Fibroblast of lung (primary cell): ENCODE measurements at regions not wholly inside any gene's neighbourhood (a gene's known extent, or its start where the extent isn't known, plus 50 kb on each side); places are given as distances from the start of the nearest gene placed in this dataset.

Experiments
- EZH2 ChIP-seq: IDR thresholded peaks from 2 replicates; pipeline ENCODE4 v1.5.1; 2012; ENCODE audit warnings: low read length, control low read depth, mild to moderate bottlenecking; ENCODE audit errors: missing control alignments
- TF ChIP-seq, protein P1 (sequence below), 2 donors: IDR thresholded peaks in 1 of 2; conservative IDR thresholded peaks in 1 of 2; 1 replicate in 1 of 2; 2 replicates in 1 of 2; pipeline ENCODE4 v1.5.1; 2011 to 2012; ENCODE audit warnings: low read length in 2 of 2, control low read depth in 1 of 2, inconsistent platforms in 1 of 2, low read depth in 1 of 2, mild to moderate bottlenecking in 1 of 2

DNA sequence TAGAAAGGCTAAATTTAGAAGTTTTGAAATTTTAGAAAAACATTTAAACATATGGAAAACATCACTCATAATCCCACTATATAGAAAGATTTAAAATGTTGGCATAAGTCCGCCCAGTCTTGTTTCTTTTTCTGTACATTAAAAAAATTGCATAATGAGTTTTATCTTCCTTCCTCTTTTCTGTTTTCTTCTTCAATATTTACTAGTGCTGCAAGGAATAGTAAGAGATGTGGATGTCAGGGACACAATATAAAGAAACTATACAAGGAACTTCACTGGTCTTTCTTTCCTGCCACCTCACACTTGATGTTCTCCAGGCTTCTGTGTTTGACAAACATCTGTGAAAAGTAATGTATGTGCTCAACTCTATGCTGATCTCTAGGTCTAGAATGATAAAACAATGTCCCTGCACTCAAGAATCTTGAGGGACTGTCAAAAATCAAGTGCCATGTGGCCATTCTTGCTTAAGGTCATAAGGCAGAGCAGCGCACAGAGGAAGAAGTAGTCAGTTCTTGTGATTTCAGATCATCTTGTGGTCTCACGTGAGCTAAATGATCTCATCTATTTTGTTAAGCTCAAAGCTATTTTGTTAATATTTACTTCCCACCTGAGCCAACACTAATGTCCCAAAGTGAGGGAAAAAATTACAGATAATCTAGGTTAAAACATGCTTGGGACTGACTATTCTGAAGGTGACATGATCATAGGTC, 186.9 kb upstream of the OBI1 start:
- TF ChIP-seq, protein P1, sequence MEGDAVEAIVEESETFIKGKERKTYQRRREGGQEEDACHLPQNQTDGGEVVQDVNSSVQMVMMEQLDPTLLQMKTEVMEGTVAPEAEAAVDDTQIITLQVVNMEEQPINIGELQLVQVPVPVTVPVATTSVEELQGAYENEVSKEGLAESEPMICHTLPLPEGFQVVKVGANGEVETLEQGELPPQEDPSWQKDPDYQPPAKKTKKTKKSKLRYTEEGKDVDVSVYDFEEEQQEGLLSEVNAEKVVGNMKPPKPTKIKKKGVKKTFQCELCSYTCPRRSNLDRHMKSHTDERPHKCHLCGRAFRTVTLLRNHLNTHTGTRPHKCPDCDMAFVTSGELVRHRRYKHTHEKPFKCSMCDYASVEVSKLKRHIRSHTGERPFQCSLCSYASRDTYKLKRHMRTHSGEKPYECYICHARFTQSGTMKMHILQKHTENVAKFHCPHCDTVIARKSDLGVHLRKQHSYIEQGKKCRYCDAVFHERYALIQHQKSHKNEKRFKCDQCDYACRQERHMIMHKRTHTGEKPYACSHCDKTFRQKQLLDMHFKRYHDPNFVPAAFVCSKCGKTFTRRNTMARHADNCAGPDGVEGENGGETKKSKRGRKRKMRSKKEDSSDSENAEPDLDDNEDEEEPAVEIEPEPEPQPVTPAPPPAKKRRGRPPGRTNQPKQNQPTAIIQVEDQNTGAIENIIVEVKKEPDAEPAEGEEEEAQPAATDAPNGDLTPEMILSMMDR (conservative IDR thresholded peaks at IDR 0.05 in 1 of 2, IDR thresholded peaks at IDR 0.05 in 1 of 2; ENCODE audit: low read depth in 1 of 2, low read length in 2 of 2): no peak
- TF ChIP-seq EZH2: no peak
